Stimulated activated CD4-positive, alpha-beta T cell treated with anti-CD3 and anti-CD28 coated beads, Interleukin-4, amount 100 ng/mL, for 48 hours (primary cell): ENCODE measurements at regions not wholly inside any gene's neighbourhood (a gene's known extent, or its start where the extent isn't known, plus 50 kb on each side); places are given as distances from the start of the nearest gene placed in this dataset.
A peak's percentile ranks its signal among the peaks of the same experiment; 100 is the strongest.
"Not testable (repeated sequence)": the region's sequence is repeated elsewhere in the genome, so short reads cannot be mapped to it uniquely, and the experiment has no call there.

Source experiments
- DNase-seq, 2 donors: peaks; one replicate each; pipeline ENCODE4 v3.0.0-alpha.2; 2020; ENCODE audit warnings: low read depth in 2 of 2

DNA sequence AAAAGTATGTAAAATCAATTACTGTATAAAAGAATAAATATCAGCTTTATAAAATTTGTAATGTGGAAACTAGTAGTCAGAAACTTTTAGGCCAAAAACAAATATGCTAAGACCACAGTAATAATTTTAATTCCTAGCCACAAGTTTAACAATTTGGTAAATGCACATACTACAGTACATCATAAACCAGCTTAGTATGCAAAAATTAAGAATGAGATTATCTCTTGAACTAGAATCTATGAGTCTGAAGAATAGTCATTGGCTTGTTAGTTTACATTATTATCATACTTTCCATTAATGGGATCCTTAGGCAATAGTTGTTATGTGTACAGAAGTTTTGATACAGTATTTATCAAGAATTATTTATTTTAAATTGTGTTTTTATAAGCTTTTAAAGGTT is 491.9 kb upstream of the FSIP2 start:
- DNase-seq = no peak

DNA sequence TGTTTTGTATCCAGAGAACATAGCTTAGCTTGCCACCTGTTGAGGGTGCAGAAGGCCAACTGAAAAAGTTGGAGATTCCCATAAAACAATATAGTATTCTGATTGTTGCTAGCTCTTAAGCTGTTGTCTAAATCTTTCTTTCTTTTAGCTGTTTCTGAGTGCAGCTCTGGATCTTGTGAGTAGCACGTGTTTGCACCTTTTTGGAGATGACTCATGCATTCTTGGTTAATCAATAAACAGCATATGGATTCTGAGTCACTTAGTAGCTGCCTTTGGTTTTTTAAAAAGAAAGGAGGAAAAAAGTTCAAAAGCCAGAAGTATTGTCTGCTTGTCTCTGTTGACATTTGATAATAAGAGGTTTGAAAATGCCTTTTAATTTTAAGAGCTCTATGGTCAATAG is 483.0 kb upstream of the FSIP2 start:
- no peak for DNase-seq

DNA sequence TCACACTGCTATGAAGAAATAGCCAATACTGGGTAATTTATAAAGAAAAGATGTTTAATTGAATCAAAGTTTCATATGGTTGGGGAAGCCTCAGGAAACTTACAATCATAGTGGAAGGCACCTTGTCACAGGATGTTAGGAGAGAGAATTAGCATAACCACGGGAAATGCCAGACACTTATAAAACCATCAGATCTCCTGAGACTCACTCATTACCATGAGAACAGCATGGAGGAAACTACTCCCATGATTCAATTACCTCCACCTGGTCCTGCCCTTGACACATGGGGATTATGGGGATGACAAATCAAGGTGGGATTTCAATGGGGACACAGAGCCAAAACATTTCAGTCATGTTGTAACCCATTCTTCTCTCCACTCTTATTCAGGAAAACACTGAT is 472.9 kb upstream of the FSIP2 start:
- DNase-seq = no peak

DNA sequence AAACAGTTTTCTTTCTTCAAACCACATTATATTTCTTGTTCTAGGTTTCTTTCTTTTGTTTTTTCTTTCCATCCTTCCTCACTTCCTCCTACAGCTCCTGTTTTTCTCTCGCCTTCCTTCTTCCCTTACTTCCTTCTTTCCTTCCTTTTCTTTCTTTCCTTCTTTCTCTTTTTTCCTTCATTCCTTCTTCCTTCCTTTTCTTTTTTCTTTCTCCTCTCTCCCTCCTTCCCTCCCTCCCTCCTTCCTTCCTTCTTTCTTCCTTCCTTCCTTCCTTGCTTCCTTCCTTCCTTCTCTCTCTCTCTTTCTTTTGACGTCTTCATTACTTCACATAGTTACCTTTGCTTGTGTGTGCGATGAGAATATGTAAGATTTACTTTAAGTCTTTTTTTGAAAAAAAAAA is 470.0 kb upstream of the FSIP2 start:
- no peak for DNase-seq

DNA sequence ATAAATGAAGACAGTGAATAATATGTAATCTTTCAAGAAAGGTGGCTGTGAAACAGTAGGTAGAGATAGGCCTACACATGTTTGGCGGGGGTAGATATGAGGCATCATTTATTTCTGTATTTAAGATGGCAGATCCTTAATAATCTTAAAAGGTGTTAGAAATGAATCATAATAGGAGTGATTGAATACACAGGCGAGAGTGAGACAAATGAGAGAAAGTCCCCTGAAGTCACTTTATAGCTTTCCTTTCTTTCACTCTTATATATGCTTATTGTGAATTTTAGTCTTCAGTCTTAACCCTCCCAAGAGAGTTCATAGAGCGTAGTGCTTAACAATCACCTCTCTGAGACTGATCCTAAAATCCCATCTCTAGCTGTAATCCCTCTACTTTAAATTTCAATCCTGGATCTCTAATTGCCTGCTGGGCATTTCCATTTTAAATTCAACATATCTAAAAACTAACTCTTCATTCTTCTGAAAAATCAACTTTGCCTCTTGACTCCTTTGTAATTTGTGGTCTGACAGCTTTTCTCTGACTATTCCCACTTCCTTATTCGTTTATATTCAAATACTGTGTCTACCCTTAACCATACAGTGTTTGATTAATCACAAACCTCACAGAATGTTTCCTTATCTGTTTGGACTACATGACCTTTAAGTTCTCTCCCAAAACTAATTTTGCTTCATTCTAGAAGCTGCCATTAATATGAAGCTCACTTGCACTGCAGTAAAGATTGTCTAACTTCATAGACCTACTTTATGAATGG is 463.7 kb upstream of the FSIP2 start:
- DNase-seq = no peak

DNA sequence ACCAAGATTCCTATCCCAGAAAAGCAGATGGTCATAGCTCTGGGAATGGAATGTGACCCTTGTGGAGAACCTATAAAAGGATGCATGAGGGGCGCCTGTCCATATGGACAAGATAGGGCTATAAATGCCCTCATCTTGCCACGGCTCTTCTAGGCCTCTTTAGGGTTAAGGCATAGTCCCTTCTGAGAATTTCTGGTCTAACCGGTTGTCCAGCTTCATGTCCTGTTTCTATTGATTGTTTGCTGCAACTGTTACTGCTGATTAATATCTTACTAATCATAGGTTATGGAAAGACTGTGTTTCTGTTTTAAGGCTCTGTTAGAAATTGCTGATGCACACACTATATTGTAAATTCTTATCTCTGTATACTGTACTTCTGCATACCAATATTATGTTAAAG is 462.6 kb upstream of the FSIP2 start:
- DNase-seq = not testable (repeated sequence)

DNA sequence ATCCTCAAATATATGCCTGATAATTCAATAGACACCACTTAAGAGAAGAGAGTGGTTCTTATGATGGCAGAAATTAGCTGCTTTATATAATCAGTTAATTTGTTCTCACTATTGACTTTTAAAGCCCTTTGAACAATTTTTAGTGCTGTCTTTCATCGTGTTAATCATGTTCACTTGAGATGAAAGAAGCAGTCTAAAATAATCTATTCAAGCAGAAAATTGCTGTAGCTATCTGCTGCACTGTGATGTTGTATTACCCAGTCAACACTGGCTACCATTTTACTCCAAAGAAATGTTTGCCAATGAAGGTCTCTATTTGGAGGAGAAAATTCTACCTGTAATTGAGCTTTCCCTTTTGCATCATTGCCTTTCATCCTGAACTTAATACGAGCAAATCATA is 459.8 kb upstream of the FSIP2 start:
- DNase-seq = no peak

DNA sequence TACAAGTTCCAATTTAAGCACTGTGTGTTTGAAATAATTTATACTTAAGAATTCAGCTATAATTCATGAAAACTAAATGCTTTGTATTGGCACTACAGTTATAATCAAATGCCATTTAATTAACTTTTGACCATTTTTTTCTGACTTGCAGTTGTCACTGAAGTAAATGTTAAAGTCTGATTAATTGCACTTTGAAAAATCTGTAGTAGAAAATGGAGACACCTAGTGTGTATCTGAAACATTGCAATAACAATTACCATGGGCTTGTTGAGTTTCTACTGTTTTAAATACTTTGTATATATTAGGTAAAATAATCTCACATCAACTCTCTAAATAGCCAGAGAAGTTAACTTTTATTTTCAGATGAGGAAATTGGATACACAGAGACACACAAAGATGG is 458.6 kb upstream of the FSIP2 start:
- no peak for DNase-seq

DNA sequence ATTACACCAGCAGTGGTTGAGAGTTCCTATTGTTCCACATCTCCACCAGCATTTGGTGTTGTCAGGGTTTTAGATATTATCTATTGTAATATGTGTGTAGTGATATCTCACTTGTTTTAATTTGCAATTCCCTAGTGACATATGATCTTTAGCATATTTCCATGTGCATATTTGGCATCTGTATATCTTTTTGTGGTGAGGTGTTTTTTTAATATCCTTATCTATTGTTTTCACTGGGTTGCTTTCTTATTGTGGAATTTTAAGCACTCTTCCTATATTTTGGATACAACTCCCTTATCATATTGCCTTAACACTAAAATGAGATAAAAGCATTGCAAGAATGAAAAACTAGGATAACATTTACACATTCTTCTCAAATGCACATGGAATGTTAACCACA is 453.9 kb upstream of the FSIP2 start:
- no peak for DNase-seq

DNA sequence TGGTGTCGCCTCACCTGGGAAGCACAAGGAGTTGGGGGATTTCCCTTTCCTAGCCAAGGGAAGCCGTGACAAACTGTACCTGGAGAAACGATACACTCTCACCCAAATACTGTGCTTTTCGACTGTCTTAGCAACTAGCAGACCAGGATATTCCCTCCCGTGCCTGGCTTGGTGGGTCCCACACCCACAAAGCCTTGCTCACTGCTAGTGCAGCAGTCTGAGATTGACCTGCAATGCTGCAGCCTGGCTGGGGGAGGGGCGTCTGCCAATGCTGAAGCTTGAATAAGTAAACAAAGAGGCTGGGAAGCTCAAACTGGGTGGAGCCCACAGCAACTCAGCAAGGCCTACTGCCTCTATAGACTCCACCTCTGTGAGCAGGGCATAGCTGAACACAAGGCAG is 448.6 kb upstream of the FSIP2 start:
- DNase-seq = not testable (repeated sequence)

DNA sequence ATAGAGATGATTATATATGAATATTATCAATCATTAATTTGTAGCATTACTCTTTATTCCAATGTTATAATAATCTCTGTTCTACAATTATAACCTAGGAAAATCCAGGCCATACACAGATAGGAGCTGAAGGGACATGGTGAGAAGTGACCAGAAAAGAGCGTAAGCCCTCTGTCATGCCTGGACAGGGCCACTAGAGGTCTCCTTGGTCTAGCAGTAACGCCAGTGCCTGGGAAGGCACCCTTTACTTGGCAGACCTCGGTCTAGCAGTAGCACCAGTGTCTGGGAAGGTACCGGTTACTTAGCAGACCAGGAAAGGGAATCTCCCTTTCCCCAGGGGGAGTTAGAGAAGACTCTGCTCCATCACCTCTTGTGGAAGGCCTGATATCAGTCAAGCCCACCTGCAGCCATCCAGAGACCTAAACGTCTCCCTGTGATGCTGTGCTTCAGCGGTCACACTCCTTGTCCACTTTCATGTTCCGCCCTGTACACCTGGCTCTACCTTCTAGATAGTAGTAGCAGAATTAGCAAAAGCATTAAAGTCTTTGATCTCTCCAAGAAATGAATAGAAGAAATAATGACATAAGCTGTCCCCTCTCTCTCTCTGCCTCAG is 447.5 kb upstream of the FSIP2 start:
- peak; percentile 2 to 4 for DNase-seq

DNA sequence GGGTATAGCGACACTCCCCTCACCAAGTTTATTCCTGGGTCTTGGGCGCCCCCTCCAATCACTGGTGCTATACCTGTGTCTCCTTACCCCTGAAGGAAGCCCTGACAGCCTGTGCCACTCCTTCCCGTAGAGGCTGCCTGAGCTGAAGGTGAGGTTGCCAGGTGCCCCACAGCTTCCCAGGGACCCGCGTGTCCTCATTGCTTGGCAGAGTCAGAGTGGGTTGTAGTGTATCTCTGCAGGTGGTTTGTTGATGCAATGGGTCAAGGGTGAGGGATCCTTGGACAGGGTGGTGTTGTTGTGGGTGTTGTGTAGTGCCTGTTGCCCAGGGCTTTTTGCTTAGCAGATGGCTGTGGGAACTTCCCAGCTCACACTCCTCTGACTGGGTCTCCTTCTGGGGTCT is 438.7 kb upstream of the FSIP2 start:
- no peak for DNase-seq

DNA sequence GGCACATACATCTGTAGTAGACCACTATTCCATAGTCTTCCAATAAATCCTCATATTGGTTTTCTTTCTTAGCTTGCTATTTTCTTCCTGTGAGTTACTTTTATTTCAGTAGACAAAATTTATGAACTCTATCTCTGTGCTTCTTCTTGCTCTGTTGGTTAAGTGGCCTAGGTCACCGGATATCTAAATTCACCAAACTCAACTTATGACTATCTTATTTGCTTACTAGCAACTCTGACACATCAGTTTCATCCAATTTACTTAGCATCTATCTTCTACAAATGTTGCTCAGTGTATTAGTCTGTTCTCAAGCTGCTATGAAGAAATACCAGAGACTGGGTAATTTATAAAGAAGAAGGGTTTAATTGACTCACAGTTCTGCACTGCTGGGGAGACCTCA is 432.5 kb upstream of the FSIP2 start:
- DNase-seq = no peak

DNA sequence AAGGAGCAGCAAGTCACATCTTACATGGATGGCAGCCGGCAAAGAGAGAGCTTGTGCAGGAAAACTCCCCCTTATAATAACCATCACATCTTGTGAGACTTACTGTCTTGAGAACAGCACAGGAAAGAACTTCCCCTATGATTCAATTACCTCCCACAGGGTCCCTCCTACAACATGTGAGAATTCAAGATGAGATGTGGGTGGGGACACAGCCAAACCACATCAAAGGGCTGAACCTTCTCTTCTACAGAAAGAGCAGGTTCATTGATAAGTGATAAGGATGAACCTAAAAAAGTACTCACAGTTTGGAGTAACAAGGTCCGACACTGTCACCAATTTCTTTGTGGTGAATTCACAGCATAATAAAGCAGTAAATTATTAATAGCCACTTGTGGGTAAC is 422.2 kb upstream of the FSIP2 start:
- DNase-seq = no peak

DNA sequence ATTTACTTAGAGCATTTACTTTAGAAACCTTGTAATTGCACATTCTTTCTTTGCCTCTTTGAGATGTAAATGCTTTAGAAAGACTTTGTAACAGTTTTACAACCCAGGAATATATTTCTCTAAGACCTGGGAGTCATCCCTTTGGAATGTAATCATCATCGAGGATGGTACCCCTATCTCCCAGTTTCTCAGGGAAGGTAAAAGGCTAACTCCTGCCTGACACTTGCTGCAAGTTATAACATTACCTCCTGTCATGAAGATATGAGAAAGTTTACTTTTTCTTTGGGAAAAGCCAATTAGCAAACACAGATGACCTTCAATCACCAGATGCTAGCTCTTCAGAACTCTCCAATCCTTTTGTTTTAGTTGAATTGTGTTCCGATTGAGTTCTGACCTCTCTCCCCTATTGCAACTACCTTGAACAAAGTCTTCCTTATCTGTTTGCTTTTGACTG is 420.3 kb upstream of the FSIP2 start:
- no peak for DNase-seq

DNA sequence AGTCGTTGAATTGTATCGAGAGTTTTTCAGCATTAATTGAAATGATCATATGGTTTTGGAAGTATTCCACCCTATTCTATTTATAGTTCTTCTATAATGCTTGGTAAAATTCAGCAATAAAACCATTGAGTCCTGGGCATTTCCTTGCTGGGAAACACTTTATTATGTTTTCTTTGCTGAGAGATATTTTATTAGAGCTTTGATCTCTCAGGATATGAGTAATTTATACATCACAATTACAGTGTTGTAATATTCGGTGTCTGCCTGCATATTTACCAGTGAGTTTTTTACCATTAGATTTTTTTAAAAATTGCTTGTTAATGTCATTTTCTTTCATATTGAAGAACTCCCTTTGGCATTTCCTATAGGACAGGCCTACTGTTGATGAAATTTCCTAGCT is 402.7 kb upstream of the FSIP2 start:
- DNase-seq = no peak

DNA sequence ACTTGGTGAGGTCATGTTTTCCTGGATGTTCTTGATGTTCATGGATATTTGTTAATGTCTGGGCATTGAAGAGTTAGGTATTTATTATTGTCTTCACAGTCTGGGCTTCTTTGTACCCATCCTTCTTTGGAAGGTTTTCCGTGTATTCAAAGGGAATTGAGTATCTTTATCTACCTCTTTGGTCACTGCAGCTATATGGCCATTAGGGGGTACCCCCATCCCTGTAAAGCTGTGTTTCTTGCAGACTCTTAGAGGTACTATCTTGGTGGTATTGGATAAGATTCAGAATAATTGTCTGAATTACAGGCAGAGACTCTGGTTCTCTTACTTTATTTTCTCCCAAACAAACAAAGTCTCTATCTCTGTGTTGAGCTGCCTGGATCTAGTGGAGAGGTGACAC is 401.6 kb upstream of the FSIP2 start:
- DNase-seq = no peak

DNA sequence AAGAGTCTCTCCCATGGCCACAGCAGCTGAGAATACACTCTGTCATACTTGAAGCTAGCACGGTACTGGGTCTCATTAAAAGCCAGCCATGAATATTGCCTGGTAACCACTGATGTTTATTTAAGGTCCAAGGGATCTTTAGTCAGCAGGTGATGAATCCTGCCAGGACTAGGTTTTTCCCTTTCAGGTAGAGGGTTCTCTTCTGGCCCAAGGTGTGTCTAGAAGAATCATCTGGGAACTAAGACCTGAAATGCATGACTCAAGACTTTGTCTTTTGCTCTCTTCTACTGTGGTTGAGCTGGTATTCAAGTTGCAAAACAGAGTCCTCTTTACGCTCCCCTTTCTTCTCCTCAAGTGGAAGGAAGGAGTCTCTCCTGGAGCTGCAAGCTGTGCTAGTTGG is 400.5 kb upstream of the FSIP2 start:
- no peak for DNase-seq

DNA sequence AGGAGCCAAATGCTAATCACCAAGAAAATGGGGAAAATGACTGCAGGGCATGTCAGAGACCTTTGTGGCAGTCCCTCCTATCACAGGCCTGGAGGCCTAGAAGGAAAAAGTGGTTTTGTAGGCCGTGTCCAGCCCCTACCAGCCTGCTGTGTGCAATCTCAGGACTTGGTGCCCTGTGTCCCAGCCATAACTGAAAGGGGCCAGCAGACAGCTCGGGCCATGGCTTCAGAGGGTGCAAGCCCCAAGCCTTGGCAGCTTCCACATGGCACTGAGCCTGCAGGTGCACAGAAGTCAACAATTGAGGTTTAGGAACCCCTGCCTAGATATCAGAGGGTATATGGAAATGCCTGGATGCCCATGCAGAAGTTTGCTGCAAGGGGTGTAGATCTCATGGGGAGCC is 391.2 kb upstream of the FSIP2 start:
- DNase-seq = no peak

DNA sequence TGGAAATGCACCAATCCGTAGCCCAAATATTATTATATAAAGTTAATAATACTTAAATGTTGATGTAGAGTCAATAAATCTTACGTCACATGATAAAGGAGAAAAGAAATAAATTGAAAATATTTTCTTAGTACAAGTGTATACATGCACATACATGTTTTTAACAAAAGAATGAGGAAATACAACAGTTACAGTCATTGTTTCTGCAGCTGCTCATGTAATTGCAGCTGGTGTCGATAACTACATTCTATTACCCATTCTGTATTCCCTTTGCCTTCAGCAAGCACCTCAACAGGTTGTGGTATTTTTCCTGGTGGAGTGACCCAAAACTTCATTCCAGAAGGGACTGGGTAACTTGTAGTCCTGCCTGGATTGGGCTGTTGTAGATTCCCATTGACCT is 377.8 kb upstream of the FSIP2 start:
- DNase-seq = no peak

DNA sequence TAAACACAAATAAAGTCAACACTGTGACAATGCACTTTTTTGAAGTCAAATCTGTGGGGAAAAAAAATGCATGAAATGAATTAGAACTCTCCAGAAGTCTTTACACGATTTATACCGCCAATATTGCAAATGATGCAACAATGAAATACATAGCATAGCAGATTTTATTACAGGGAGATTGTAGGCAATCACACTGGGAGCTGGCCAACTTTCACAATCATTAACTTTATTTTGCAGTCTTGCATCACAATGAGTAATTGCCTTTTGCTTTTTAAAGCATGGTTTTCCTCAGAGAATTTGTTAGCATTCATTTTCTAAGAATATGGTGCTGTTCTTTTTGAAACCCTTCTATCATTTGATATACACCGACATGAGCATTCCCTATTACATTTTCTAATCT is 366.4 kb upstream of the FSIP2 start:
- DNase-seq = no peak

DNA sequence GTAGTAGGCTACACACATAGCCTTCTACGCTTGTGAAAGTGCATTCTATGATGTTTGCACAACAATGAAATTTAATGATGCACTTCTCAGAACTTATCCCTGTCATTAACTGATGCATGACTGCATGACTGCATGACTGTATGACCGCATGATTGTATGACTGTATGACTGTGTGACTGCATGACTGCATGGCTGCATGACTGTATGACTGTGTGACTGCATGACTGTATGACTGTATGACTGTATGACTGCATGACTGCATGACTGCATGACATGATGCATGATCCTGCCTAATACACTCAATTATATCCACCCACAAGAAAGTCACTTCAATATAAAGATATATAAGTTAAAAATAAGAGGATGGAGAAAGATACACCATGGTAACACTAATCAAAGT is 365.4 kb upstream of the FSIP2 start:
- no peak for DNase-seq

DNA sequence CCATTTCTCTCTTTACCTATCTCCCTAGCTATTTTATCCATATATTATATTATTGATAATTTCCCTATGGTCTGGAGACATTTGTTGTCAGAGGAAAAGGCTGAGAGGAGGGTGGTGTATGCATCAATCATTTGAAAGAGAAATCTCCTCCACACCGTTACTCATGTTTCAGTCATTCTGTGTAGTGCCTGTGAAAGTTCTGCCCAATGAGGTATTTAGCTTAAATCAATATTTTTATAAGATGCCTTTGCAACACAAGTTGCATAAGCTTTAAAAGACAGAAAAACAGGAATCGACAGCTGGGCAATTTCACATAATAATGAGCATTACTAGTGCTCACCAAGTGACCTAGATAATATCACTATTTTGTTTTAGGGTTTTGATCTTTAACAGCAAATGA is 363.7 kb upstream of the FSIP2 start:
- DNase-seq = no peak

DNA sequence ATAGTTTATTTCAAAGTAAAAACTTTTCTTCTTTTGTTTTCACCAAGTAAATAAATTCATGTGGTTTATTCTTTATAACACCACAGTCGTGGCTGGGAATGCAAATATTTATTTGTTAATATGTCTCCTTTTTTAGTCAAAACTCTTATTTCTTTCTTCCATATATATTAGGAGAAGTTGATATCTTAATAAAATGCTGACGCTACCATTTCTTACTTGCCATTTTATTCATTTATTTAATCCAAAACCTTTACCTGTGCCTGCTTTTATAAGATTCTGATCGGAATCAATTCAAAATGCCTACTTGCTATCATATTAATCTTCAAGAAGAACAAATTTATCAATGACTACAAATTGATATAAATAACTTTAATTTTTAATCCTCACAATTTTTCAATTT is 362.9 kb upstream of the FSIP2 start:
- DNase-seq = no peak
